Activated CD4-positive, alpha-beta T cell treated with anti-CD3 and anti-CD28 coated beads for 4 hours (primary cell): ENCODE measurements at regions not wholly inside any gene's neighbourhood (a gene's known extent, or its start where the extent isn't known, plus 50 kb on each side); places are given as distances from the start of the nearest gene placed in this dataset.

Experiments
- DNase-seq, 2 donors: peaks; one replicate each; pipeline ENCODE4 v3.0.0-alpha.2; 2020

DNA sequence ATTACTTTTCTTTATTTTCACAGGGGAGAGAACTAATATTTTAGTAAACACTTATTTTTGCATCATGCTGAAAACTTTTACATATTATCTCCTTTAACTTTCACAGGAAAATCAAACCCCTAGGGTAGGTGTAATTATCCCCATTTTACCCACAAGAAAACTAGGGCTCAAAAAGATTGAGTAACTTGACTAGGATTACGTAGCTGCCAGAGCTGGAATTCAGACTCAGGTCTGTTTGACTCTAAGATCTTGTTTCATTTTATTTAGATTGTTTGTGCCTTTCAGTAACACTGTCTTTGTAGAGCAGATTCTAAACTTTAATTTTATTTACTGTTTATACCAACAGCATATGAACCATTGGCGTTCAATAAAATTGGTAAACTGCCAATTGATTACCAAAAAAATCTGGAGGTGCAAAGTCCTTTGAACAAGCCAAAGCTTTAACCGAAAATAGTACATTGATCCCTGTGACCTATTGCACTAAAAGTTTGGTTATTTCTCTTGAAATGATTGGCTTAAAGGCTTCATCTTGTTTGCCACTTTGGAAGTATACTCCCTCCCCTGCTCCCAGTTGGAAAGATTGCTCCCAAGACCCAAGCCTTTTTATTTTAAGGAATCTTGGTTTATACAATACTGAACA is 71.0 kb upstream of the WDR26 start:
- DNase-seq: no peak

DNA sequence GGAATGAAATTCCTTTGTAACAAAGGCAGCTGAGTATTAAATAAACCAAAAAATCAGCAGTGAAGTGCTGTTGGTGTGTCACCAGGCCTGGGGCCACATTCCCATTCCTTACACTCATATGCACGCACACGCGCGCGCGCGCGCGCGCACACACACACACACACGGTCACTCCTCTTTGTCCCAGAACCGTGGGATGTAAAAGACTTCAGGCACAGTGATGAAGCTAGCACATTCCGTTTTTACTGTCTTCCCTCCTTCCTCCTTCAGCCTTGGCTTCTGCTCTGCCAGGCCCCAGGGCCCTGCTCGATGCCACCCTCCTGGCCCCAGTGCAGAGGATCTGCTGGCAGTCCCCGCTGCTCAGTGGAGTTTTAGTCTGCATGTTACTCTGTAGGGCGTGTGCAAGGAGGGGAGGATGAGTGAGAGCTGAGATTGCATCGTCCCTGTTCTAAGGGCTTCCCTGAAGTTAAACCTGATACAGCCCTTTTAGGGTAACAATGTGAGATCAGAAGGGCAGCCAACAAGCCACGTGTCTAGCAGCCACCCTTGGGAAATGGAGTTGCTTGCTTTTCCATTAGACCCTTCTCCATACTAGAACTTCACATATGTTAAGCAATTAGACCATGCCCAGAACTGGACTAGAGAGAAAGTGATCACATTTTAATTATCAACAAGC is 71.7 kb upstream of the WDR26 start:
- no peak for DNase-seq

DNA sequence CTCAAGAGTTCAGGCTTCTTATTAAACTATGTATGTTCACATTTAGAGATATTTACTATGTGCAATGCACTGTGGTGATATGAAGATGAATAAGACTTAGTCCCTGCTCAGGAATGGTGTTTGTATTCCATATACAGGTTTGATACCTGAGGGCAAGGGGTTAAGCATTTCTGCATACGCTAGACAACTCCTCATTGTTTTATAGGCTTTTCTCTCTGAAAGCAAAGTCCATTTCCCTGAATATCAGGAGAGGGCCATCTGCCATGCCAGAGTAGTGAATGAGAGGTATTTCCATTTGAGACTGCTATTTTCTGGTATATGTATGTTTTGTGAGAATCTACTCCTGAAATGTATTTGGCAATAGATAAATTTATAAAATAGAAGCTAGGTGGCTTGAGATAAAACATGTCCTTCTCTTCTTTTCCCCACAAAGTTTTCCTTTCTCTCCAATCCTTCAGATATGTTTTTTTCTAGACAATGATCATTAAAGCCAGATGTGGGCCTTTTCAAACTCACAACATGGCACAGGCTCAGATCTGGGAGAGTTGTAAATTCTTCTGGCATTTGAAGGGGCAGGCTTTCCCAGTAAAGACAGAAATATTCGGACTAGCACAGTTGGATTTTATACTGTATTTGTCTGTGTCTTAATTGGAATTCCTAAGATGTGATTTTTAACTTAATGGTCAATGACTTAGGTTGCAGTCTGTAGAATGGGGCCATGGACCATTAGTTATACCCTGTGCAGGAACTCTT is 73.3 kb upstream of the WDR26 start:
- DNase-seq: no peak

DNA sequence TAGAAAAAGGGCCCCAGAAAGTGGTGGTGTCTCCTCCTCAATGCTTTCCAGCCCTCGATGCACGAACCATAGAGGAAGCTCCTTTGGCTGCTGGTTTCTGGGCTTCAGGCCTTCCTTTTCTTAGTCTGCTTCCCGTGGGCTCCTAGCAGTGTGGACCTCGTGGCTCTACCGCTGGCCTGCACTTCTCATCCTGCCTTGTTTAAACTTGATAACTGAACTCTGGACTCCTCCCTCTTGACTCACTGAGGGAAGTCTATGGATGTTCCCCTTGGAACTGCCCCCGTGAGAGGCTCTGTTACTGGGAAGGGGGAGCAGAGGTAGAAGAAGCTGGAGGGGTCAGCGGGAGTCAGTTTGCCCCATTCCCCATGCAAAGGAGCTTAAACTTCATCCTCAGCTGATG is 75.3 kb upstream of the WDR26 start:
- no peak for DNase-seq

DNA sequence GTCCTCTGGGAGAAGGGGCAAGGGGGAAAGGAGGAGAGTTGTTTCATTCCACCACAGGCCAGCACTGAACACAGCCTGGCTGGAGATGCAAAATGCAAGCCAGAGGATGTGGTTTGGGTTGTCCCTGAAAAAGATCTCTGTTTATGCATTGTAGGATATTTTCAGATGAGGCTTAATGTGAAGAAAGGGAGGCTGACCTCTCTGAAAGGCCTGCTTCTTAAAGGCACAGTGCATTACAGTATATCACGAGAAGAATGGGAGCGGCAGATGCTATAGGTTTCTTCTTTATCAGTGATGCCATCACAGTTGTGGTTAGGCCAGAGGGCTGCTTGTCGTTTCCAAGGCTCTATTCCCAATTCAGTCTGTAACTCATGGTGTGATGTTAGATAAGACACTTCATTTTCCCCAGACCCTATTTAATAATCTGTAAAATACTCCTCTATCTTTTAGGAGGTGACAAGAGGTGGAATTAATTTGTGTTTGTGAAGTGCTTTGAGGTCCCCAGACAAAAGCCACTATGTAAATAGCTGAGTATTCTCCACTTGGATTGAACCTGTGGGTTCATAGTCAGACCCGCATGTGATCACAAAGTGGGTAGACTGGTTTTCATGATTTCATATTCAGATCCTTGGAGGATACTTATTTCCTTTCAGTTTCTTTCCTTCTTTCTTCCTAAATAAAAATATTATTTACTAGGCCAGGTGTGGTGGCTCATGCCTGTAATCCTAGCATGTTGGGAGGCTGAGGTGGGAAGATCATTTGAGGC is 76.5 kb upstream of the WDR26 start:
- DNase-seq: no peak

DNA sequence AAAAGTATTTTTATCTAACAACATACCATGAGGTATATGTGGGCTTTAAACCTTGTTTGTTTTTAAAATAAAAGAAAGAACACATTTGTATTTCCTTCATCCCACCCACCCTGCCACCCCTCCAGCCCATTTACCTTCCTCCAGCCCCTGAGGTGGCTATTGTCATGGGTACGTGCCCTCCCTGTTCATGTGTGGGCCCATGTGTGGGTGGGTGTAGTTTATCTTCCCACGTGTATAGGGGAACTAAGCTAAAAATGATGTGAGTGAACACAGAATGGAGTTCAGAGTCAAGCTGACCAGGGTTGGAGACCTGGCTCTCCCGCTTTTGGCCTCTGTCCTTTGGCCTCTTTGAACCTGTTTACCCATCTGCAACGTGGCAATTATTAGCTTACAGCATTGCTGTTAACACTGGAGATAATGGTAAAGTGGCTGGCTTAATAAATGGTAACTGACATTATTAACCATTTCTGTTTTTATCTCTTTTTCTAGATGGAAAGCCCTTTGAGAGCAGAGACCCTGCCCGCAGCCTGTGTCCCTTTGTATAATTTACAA is 78.1 kb upstream of the WDR26 start:
- DNase-seq: no peak

DNA sequence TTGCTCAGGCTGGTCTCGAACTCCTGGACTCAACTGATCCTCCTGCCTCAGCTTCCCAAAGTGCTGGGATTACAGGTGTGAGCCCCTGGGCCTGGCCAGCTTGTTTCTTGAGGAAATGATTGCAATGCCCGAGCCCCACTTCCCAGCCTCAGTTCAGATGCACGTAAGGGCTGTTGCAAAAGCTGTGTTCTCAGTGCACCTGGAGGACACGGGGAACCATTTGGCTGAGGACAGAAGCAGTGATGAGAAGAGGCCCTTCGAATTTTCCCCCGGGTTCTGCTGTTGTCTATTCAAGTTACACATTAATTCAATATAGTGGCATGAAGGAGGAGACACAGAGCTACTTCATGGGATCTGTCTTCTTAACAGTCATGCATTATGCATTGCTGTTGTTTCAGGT is 78.8 kb upstream of the WDR26 start:
- DNase-seq: no peak

DNA sequence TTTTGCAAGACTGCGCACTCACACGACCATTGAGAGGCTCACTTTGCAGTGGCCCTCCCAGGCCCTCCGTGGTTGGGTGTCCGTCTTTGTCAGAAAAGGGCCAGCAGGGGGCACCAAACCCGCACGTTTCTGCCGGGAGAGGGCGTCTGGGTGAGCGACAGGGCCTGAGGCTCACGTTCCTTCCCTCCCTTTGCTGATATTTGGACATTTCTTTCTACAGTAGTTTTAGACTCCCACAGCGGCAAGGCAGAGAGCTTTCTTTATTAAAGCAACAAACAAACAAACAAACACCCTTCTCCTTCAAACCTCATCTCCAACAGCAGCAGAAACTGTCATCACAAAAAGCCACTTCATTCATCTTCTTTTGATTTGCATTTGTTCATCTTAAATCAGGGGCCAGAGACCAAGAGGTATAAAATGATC is 79.2 kb upstream of the WDR26 start:
- peak; percentile 72 to 86 for DNase-seq

DNA sequence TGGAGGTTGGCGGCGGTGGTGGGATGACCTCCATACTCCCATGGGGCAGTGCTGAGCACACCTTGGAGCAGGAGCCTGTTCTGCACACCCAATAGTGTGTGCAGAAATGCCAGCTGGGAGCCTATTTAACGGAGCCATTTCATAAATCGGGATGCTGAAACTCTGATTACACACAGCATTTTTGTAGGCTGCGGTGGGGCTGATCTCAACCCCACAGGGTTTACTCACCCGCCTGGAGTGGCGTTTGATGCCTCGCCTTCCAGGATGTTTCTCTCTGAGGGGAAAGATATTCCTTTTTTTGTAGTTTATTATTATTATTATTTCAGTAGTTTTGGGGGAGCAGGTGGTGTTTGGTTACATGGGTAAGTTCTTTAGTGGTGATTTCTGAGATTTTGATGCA is 82.6 kb upstream of the WDR26 start:
- no peak for DNase-seq

DNA sequence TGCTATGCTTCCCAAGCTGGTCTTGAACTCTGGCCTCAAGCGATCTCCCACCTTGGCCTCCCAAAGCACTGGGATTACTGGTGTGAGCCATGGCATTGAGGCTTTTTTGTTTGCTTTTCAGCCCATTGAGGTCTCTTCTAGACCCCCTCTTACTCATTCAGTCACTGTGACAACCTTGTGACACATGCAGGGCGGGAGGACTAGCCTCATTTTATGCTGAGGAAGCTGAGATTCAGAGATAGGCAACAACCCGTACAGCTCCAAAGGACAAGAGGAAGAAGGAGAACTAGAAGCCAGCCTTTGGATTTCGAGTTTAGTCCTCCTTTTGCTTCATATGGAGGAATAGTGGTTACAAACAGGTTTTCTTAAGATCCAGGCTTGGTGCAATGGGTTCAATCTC is 83.9 kb upstream of the WDR26 start:
- no peak for DNase-seq

DNA sequence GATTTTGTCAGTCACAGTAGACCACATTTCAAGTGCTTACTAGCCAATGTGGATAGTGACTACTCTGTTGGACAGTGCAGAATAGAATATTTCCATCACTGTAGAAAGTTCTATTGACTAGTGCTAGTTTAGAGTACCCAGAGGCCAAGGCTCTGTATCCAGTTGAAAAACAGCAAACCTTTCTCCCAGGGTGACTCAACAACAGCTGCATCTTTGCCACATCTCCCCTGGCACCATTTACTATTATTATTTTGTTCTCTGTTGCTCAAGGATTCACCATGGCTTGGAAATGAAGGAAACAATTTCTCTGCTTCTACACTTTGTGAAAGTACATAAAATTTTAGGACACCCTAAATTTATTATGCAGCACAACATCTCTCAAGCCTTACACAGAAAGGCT is 85.3 kb upstream of the WDR26 start:
- no peak for DNase-seq

DNA sequence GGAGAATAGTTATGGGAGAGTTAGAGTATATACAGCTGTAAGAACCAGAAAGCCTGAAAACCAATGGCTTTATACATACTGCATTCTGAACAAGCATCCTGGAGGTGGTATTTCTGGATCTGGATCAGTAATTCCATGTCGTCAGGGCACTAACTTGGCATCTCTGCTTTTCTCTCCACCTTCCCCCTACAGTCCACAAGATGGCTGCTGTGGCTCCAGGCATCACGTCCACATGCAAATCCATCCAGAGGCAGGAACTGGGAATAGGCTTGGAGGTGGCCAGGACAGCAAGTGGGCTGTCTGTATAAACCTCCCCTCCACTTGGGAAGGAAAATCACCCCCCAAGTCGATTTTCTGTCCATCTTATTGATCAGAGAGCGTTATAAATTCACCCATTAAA is 86.2 kb upstream of the WDR26 start:
- DNase-seq: no peak

DNA sequence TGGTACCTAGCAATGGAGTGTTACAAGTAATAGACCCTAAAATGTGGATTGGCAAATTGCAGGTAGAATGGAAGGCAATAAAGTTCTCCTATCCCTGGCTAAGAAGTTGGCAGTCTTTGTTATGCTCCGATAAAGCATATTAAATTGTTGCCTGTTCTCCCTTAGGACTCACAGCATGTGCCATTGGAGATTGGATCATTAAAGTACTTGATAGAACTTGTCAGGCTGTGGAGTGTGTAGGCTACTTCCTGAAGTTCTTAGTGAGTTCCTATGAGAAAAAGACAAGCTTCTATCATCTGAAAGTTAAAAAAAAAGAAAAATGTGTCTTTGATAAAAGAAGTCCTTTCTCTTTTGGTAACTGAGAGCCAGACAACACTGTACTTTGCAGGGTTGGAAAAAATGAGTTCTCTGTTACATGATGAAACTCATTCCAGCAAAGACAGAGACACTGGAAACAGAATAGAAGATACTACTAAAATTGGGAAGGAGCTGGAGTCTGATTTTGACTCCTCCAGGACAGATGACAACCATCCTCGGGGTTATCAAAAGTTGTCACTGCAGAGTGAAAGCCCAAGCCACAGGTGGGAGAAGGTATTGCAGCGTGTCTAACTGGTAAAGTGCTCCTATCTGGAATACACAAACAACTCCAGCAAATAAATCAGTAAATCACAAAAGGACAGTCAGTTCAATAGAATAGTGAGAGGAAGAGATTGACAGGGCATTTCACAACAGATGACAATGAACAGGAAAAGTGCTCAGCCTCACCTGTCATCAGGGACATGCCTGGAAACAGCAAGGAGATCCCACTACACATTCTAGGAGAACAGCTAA is 87.5 kb upstream of the WDR26 start:
- no peak for DNase-seq

DNA sequence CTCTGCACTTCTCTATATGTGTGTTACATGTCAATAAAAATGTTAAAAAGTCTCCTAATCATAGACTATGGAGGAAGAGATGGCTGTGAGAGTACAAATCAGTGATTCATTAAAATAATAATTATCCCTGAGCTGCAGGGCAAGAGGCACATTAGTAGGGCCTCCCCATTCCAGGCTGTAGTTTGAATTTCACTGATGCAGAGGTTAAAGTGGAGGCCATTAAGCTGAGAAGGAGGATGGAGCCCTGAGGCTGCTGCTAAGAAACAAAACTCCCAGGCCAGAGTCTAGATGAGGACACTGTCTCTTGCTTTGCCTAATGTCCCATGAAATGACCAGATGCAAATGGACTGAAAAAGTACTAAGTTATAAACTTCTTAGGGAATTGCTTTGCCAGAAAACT is 89.1 kb upstream of the WDR26 start:
- no peak for DNase-seq

DNA sequence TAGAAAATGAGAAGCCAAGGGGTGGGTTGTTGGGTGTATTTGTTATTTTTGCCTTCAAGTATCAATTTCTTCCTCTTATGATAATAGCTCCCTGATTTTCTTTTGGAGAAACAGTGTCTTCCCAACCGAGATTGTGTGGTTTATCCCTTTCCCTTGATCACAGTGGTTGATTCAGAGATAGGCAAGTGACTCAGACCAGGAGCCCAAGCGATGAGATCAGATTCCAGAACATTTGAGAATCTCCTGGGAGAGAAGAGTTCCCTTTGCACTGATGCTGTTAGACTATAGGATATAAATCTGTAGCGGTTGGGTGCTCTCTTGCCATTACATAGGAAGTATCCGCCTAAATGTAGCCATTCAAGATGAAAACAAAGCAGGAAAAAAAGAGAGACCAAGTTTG is 90.1 kb upstream of the WDR26 start:
- DNase-seq: no peak

DNA sequence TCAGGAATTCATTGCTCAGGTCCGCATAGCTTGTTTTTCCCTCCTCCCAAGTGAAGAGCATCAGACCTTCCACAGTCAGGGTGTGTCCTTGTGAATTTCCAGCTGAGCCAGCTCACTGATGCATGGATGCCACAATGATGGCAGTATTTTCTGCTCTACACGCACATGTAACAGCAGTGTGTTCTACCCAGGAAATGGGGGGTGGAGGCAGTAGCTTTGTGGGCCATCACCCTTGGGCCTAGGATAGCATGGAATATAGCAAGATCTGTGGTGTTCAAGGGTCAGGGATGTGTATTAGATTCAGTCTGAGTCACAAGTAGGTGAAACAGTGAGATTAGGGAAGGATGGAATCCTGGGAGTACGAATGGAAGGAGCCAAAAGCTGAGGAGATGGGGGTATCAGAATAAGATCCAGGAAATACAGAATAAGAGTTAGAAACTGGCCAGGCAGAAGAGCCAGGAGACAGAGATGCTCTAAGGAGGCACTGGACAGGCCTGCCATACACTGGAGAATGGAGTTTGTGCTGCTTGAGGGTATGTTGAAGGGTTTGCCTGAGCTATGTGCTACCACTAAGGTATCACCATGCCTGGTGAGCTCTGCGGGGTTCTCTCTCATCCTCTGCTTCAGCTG is 90.6 kb upstream of the CNIH3 start:
- DNase-seq: no peak

DNA sequence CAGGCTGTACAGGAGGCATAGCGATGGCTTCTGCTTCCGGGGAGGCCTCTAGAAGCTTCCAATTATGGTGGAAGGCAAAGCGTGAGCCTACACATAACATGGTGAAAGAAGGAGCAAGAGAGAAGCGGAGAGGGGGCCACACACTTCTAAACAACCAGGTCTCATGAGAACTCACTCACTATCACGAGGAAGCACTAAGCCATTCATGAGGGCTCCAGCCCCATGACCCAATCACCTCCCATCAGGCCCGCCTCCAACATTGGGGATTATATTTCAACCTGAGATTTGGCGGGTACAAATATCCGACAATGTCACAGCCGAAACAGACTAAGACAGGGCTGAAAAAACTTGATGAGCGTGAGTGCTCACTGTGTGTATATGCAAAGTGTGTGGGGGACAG is 89.3 kb upstream of the CNIH3 start:
- DNase-seq: no peak

DNA sequence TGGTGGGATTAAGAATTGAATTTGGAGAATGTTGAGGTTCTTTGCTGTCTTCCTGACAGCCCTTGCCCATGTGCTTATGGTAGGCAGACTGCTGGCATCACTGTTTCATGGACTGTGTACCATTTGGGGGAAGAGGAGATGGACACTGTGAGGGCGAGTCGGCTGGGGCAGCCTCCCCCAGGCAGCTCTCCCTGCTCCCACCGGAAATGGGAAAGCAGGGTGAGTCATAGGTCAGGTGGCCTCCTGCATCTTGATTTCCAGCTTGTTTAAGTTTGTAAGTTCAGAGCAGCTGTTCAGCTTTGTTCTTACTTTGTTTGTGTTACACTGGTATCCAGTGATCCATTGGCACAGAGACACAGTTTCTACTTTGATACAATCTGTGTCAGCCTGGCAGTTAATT is 87.2 kb upstream of the CNIH3 start:
- no peak for DNase-seq

DNA sequence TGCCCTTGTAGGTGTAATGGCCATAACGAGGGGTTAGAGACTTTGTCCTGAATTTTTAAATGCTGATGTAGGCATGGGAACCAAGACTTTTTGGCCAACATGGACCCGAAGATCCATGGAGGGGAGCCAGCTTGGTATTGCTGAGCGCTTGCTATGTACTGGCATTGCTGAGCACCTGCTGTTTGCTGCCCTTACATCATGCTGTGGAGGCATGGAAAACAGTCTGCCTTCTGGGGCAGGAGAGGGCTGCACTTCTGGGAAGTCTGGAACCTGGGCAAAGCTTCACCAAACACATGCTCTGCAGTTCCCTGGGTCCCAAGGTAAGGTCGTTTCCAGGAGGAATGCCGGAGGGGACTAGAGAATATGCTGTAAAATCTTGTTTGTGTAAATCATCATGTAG is 86.3 kb upstream of the CNIH3 start:
- no peak for DNase-seq

DNA sequence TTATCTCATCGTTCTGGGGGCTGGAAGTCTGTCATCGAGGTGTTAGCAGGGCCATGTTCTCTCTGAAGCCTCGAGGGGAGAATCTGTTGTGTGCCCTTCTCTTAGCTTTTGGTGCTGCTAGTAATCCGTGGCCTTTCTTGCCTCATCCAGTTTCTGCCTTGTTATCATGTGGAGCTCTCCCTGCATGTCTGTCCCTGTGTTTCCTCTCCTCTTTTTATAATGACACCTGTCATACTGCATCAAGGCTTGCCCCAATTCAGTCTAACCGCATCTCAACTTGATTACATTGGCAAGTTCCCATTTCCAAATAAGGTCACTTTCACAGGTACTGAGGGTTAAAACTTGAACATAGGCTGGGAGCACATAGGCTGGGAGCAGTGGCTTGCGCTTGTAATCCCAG is 82.6 kb upstream of the CNIH3 start:
- DNase-seq: no peak

DNA sequence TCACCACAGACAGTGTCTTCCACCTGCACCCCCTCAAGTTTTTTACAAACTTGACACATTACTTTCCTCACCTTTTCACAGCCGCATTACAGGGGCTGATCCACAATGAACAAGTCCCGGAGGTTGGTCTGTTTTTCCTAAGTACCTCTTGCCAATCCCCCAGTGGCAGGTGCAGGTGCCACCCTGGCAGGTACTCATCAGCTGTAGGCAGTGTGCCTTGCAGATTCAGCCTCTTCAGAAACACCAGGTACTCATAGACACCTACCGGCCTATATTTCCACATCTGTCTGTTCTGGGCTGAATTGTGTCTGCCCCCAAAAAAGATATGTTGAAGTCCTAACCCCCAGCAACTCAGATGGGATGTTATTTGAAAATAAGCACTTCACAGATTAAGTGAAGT is 81.4 kb upstream of the CNIH3 start:
- DNase-seq: no peak

DNA sequence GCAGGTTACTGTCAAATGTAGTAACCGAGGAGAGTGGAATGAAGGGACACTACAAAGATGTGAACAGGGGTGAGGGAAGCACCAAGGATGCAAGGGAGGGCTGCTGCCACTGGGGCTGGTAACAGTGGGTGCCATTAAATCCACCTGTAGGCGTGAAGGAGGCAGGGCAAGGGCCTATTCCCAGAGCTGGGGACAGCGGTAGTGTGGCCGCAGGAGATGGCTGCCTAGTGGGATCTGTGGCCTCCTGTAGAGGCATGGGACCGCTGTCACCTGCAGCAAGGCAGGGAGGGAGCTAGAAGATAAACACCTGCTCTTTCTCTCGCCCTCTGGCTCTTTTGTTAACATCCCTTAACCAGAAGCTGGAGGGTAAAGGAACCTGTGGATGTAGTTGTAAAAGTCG is 80.5 kb upstream of the CNIH3 start:
- no peak for DNase-seq
